H9 (cell line): ENCODE measurements at regions not wholly inside any gene's neighbourhood (a gene's known extent, or its start where the extent isn't known, plus 50 kb on each side); places are given as distances from the start of the nearest gene placed in this dataset.

Experiments used
- DNase-seq: peaks from one replicate; pipeline ENCODE4 v3.0.0-alpha.2; 2017
- H2AFZ ChIP-seq: one replicate; pipeline ENCODE4 v1.6.1; 2013; ENCODE audit warnings: mild to moderate bottlenecking, low read length, control low read depth, moderate library complexity
- H2AK5ac ChIP-seq: 2 replicates; pipeline ENCODE4 v1.6.1; 2013; ENCODE audit warnings: low read length, control low read depth, mixed read lengths; ENCODE audit not compliant: insufficient read length
- H2BK120ac ChIP-seq: one replicate; pipeline ENCODE4 v1.6.1; 2013; ENCODE audit warnings: low read depth, mild to moderate bottlenecking, low read length, control low read depth, inconsistent platforms; ENCODE audit not compliant: poor library complexity, severe bottlenecking
- H2BK12ac ChIP-seq: 2 replicates; pipeline ENCODE4 v1.6.1; 2013; ENCODE audit warnings: low read length, control low read depth, mixed read lengths, low read depth; ENCODE audit not compliant: insufficient read length
- H2BK15ac ChIP-seq: 2 replicates; pipeline ENCODE4 v1.6.1; 2013; ENCODE audit warnings: low read depth, low read length, control low read depth
- H2BK20ac ChIP-seq: one replicate; pipeline ENCODE4 v1.6.1; 2013; ENCODE audit warnings: low read depth, mild to moderate bottlenecking, low read length, control low read depth, inconsistent platforms; ENCODE audit not compliant: poor library complexity, severe bottlenecking
- H2BK5ac ChIP-seq: 2 replicates; pipeline ENCODE4 v1.6.1; 2013; ENCODE audit warnings: low read length, control low read depth, mixed read lengths; ENCODE audit not compliant: insufficient read length
- H3K14ac ChIP-seq: 2 replicates; pipeline ENCODE4 v1.6.1; 2013; ENCODE audit warnings: low read length, control low read depth; ENCODE audit not compliant: insufficient read depth
- H3K18ac ChIP-seq: 2 replicates; pipeline ENCODE4 v1.6.1; 2013; ENCODE audit warnings: low read depth, mild to moderate bottlenecking, mixed read lengths, low read length, control low read depth; ENCODE audit not compliant: insufficient read length
- H3K23ac ChIP-seq: 2 replicates; pipeline ENCODE4 v1.6.1; 2013; ENCODE audit warnings: low read length, control low read depth, mixed read lengths, low read depth; ENCODE audit not compliant: insufficient read length
- H3K23me2 ChIP-seq: 2 replicates; pipeline ENCODE4 v1.6.1; 2013; ENCODE audit warnings: low read depth, mild to moderate bottlenecking, mixed read lengths, low read length, control low read depth; ENCODE audit not compliant: insufficient read length, poor library complexity, severe bottlenecking
- H3K27ac ChIP-seq: 2 replicates; pipeline ENCODE4 v1.5.1; 2013; ENCODE audit warnings: low read length, control low read depth, mixed read lengths, low read depth; ENCODE audit not compliant: insufficient read length
- H3K27me3 ChIP-seq: 2 replicates; pipeline ENCODE4 v1.6.1; 2013; ENCODE audit warnings: low read length, control low read depth, inconsistent platforms; ENCODE audit not compliant: insufficient read depth
- H3K4ac ChIP-seq: 2 replicates; pipeline ENCODE4 v1.6.1; 2013; ENCODE audit warnings: low read depth, mild to moderate bottlenecking, control low read depth, inconsistent platforms, low read length, moderate library complexity
- H3K4me1 ChIP-seq: 2 replicates; pipeline ENCODE4 v1.6.1; 2013; ENCODE audit warnings: low read length, control low read depth, inconsistent platforms; ENCODE audit not compliant: insufficient read depth
- H3K4me2 ChIP-seq: 2 replicates; pipeline ENCODE4 v1.6.1; 2013; ENCODE audit warnings: low read length, control low read depth, mixed read lengths; ENCODE audit not compliant: insufficient read length, insufficient read depth
- H3K56ac ChIP-seq: 2 replicates; pipeline ENCODE4 v1.6.1; 2013; ENCODE audit warnings: low read depth, mild to moderate bottlenecking, mixed read lengths, low read length, control low read depth; ENCODE audit not compliant: insufficient read length
- H3K79me1 ChIP-seq: 2 replicates; pipeline ENCODE4 v1.6.1; 2013; ENCODE audit warnings: low read depth, mild to moderate bottlenecking, moderate library complexity, low read length, control low read depth, inconsistent platforms; ENCODE audit not compliant: insufficient read depth, poor library complexity, severe bottlenecking
- H3K79me2 ChIP-seq: 2 replicates; pipeline ENCODE4 v1.6.1; 2013; ENCODE audit warnings: low read length, control low read depth, inconsistent platforms; ENCODE audit not compliant: insufficient read depth
- H3K9ac ChIP-seq: 2 replicates; pipeline ENCODE4 v1.6.1; 2013; ENCODE audit warnings: low read length, control low read depth, mixed read lengths; ENCODE audit not compliant: insufficient read length; ENCODE audit errors: extremely low read depth
- H3K9me3 ChIP-seq: one replicate; pipeline ENCODE4 v1.6.1; 2013; ENCODE audit warnings: low read depth, low read length, inconsistent platforms; ENCODE audit not compliant: control insufficient read depth
- H3T11ph ChIP-seq: one replicate; pipeline ENCODE4 v1.6.1; 2013; ENCODE audit warnings: mild to moderate bottlenecking, low read length, control low read depth, inconsistent platforms
- H4K20me1 ChIP-seq: one replicate; pipeline ENCODE4 v1.6.1; 2013; ENCODE audit not compliant: control insufficient read depth, insufficient read length, insufficient read depth
- H4K5ac ChIP-seq: 2 replicates; pipeline ENCODE4 v1.6.1; 2013; ENCODE audit warnings: low read depth, mild to moderate bottlenecking, mixed read lengths, low read length, control low read depth; ENCODE audit not compliant: insufficient read length
- H4K8ac ChIP-seq: replicated peaks from 2 replicates; pipeline ENCODE4 v1.6.1; 2013; ENCODE audit warnings: low read length, control low read depth, mixed read lengths, low read depth; ENCODE audit not compliant: insufficient read length
- H4K91ac ChIP-seq: 2 replicates; pipeline ENCODE4 v1.6.1; 2013; ENCODE audit warnings: low read depth, mild to moderate bottlenecking, moderate library complexity, mixed read lengths, low read length, control low read depth; ENCODE audit not compliant: insufficient read length
- H3K27ac Mint-ChIP-seq, 3 experiments: 2 replicates in 2 of 3; 3 replicates in 1 of 3; pipeline ENCODE4 v1.8.0; 2020 to 2021; ENCODE audit warnings: mixed read lengths in 3 of 3, mild to moderate bottlenecking in 1 of 3, moderate library complexity in 1 of 3
- H3K27me3 Mint-ChIP-seq: 2 replicates; pipeline ENCODE4 v1.8.0; 2021; ENCODE audit warnings: low read depth, mild to moderate bottlenecking, moderate library complexity, mixed read lengths
- H3K36me3 Mint-ChIP-seq, 3 experiments: 2 replicates in 2 of 3; 3 replicates in 1 of 3; pipeline ENCODE4 v1.8.0; 2020 to 2021; ENCODE audit warnings: low read depth in 3 of 3, mixed read lengths in 3 of 3; ENCODE audit not compliant: insufficient read depth in 1 of 3
- H3K4me1 Mint-ChIP-seq, 2 experiments: 2 replicates each; pipeline ENCODE4 v1.8.0; 2020; ENCODE audit warnings: mixed read lengths in 2 of 2
- H3K4me3 Mint-ChIP-seq, 2 experiments: 2 replicates in 1 of 2; 3 replicates in 1 of 2; pipeline ENCODE4 v1.8.0; 2020 to 2021; ENCODE audit warnings: mild to moderate bottlenecking in 2 of 2, mixed read lengths in 2 of 2, moderate library complexity in 1 of 2
- H3K9me3 Mint-ChIP-seq, 2 experiments: 2 replicates in 1 of 2; 3 replicates in 1 of 2; pipeline ENCODE4 v1.8.0; 2020; ENCODE audit warnings: mild to moderate bottlenecking in 2 of 2, mixed read lengths in 2 of 2, moderate library complexity in 1 of 2
- CTCF ChIP-seq: fragments of 200-600 bp; sonication (generic); conservative IDR thresholded peaks from 3 replicates; pipeline ENCODE4 v1.8.0; 2021; ENCODE audit warnings: antibody characterized with exemption, mild to moderate bottlenecking

- Histone ChIP-seq H3K27ac (no peak overlapping the region), H4K91ac (no peak overlapping the region), H3K23ac (no peak overlapping the region), H3K14ac (no peak overlapping the region), H3K79me1 (no peaks in the 10 kb centered on the region), H3K4me2 (no peak overlapping the region), H2BK20ac (no peak overlapping the region), H3K4me1 (no peaks in the 10 kb centered on the region), H3T11ph (no peak overlapping the region), H2BK12ac (no peak overlapping the region), H4K20me1 (no peaks in the 10 kb centered on the region), H3K18ac (no peak overlapping the region), H3K9me3 (no peaks in the 10 kb centered on the region), H2BK15ac (no peak overlapping the region), H3K9ac (no peak overlapping the region), H2BK120ac (no peak overlapping the region), H2BK5ac (no peak overlapping the region), H3K27me3 (no peaks in the 10 kb centered on the region), H3K79me2 (no peaks in the 10 kb centered on the region), H4K8ac (no peak overlapping the region), H3K23me2 (no peaks in the 10 kb centered on the region), H3K4ac (no peak overlapping the region), H3K56ac (no peak overlapping the region), H2AK5ac (no peak overlapping the region), H2AFZ (no peak overlapping the region), H4K5ac (no peak overlapping the region)
- TF ChIP-seq CTCF, result no peak
- Mint-ChIP-seq H3K4me1 (no peaks in the 10 kb centered on the region), H3K27me3 (no peaks in the 10 kb centered on the region), H3K27ac (no peak overlapping the region), H3K36me3 (no peaks in the 10 kb centered on the region; a peak in 1 of 7 replicates), H3K9me3 (peaks cover 51 to 55% of the 10 kb centered on the region in 2 experiments), H3K4me3 (no peak overlapping the region)
- DNase-seq, result no peak
Observed at GRCh38 chrX:30943984-30944383, 54.9 kb upstream of the TAB3 start.
